ENCODE measurements at regions not wholly inside any gene's neighbourhood (a gene's known extent, or its start where the extent isn't known, plus 50 kb on each side); places are given as distances from the start of the nearest gene placed in this dataset.

DNA sequence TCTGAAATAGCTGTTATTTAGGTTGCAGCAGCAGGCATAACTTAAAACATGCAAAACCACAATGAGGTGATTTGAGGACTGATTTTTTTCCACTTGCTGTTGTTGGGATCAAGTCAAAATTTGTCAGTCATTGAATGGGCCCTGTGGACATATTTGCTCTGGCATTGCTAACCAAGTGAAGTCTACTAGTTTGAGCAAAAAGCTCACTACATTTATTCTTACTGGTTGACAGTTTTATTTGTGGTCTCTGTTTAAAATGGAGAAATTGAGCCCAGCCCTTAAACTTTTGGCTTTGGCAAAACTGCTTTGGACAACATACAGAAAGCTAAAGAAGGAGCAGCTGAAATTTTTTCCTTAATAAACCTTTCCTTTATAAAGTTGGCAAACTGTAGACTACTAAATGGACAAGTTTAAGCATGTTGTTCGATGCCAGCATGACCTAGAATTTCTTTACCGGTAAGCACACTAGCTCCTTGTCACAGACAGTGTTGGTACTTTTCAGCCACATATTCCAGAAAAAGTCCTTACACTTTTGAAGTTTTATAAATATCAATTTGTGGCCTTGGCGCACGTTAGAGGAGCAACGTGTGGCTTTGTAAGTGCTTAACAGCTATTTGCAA lies 234.6 kb downstream of the USP25 start:
- Mint-ChIP-seq H3K27ac (ENCODE audit: unreplicated experiment) (no peak overlapping the region), H3K36me3 (ENCODE audit: low read depth) (no peaks in the 10 kb centered on the region), H3K4me3 (ENCODE audit: unreplicated experiment) (no peak overlapping the region), H3K27me3 (ENCODE audit: low read depth) (no peaks in the 10 kb centered on the region), H3K9me3 (ENCODE audit: low read depth) (peaks cover 2% of the 10 kb centered on the region), H3K4me1 (ENCODE audit: low read depth) (peaks cover 29% of the 10 kb centered on the region)
- TF ChIP-seq, protein P1, sequence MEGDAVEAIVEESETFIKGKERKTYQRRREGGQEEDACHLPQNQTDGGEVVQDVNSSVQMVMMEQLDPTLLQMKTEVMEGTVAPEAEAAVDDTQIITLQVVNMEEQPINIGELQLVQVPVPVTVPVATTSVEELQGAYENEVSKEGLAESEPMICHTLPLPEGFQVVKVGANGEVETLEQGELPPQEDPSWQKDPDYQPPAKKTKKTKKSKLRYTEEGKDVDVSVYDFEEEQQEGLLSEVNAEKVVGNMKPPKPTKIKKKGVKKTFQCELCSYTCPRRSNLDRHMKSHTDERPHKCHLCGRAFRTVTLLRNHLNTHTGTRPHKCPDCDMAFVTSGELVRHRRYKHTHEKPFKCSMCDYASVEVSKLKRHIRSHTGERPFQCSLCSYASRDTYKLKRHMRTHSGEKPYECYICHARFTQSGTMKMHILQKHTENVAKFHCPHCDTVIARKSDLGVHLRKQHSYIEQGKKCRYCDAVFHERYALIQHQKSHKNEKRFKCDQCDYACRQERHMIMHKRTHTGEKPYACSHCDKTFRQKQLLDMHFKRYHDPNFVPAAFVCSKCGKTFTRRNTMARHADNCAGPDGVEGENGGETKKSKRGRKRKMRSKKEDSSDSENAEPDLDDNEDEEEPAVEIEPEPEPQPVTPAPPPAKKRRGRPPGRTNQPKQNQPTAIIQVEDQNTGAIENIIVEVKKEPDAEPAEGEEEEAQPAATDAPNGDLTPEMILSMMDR (IDR thresholded peaks at IDR 0.05): no peak
- no peak for DNase-seq (ENCODE audit: low spot score)

DNA sequence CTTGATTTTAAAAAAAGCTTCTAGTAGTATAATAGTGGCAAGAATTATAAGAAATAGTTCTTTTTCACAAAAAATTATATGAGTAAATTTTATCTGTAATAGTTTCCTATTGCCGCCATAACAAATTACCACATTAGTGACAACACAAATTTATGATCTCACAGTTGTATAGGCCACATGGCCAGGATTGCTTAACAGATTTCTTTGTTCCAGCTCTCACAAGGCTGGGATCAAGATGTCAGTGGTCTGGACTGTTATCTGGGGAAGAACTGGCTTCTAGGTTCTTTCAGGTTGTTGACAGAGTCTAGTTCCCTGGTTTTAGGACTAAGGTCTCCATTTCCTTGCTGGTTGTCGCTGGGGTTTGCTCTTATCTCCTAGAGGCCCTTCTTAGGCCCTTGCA lies 236.4 kb downstream of the USP25 start:
- TF ChIP-seq, protein P1 (IDR thresholded peaks at IDR 0.05): no peak
- no peaks in the 10 kb centered on the region for H3K27me3 Mint-ChIP-seq (ENCODE audit: low read depth)
- peaks cover 25% of the 10 kb centered on the region for H3K4me1 Mint-ChIP-seq (ENCODE audit: low read depth)
- H3K4me3 Mint-ChIP-seq (ENCODE audit: unreplicated experiment): no peak overlapping the region
- H3K36me3 Mint-ChIP-seq (ENCODE audit: low read depth): no peaks in the 10 kb centered on the region
- H3K27ac Mint-ChIP-seq (ENCODE audit: unreplicated experiment): no peak overlapping the region
- no peak for DNase-seq (ENCODE audit: low spot score)
- H3K9me3 Mint-ChIP-seq (ENCODE audit: low read depth): peaks cover 2% of the 10 kb centered on the region

DNA sequence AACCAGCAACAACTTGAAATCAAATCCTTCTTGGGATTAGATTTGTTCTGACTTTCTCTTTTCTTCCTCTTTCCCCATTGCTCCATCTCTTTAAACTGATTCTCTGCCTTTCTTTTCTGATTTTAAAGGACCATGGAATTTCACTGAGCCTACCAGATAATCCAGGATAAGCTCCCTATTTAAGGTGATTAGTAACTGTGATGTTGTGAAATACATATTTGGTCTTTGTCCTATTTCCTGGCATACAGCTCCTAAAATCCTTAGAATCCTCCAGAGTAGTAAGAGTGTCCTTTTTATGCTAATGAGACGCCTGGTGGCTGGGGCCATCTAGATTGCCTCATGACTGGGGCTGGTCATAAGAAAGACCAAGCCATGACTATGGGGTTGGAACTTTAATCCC lies 236.9 kb downstream of the USP25 start:
- H3K27ac Mint-ChIP-seq (ENCODE audit: unreplicated experiment): no peak overlapping the region
- H3K9me3 Mint-ChIP-seq (ENCODE audit: low read depth): peaks cover 2% of the 10 kb centered on the region
- DNase-seq (ENCODE audit: low spot score): no peak
- H3K36me3 Mint-ChIP-seq (ENCODE audit: low read depth): no peaks in the 10 kb centered on the region
- H3K4me3 Mint-ChIP-seq (ENCODE audit: unreplicated experiment): no peak overlapping the region
- H3K4me1 Mint-ChIP-seq (ENCODE audit: low read depth): peaks cover 29% of the 10 kb centered on the region
- TF ChIP-seq, protein P1 (IDR thresholded peaks at IDR 0.05): no peak
- H3K27me3 Mint-ChIP-seq (ENCODE audit: low read depth): no peaks in the 10 kb centered on the region

DNA sequence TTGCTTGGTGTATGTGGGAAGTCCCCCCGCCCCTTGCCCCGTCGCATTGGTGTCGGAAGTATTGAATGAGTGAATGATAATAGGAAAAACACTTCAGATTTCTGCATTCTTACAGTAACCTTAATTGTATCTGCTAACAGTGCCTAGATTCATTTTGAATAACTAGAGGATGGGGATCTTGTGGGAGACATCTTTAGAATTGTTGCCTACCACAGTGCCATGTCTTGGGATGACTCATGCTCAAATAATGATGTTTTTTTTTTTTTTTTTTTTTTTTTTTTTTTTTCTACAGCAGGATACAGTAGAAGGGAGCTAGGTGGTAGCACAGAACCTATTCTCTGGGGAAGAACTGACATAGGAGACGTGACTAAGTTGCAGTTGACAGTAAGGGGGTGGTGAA lies 237.9 kb downstream of the USP25 start:
- TF ChIP-seq, protein P1 (IDR thresholded peaks at IDR 0.05): no peak
- H3K9me3 Mint-ChIP-seq (ENCODE audit: low read depth): peaks cover 2% of the 10 kb centered on the region
- H3K27me3 Mint-ChIP-seq (ENCODE audit: low read depth): no peaks in the 10 kb centered on the region
- H3K4me1 Mint-ChIP-seq (ENCODE audit: low read depth): peaks cover 31% of the 10 kb centered on the region
- H3K36me3 Mint-ChIP-seq (ENCODE audit: low read depth): no peaks in the 10 kb centered on the region
- H3K27ac Mint-ChIP-seq (ENCODE audit: unreplicated experiment): no peak overlapping the region
- DNase-seq (ENCODE audit: low spot score): no peak
- no peak overlapping the region for H3K4me3 Mint-ChIP-seq (ENCODE audit: unreplicated experiment)

DNA sequence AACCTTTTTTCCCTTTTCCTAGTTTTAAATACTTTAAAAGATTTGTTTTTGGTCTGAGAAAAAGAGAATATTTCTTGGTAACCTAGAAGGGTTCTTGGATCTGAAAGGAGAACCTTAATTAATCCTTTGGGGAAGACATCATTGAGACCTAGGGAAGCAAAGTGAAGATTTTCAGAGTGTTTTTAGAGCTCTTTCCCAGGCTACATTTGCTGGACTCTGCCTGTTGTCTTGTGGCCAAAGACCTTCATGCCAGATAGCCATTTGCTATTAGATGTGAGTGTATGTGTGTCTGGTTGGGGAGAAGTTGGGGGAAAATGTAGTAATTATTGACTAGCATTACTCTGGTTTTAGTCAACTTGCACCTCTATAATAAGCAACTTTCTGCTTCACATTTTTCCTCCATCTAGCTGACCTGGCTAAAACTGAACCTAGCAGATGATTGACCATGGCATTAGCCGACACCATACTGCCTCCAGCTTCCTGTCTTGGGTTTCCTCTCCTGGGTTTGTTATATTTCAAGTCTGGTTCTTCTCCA lies 239.1 kb downstream of the USP25 start:
- Mint-ChIP-seq H3K4me3 (ENCODE audit: unreplicated experiment) (no peak overlapping the region), H3K27me3 (ENCODE audit: low read depth) (no peaks in the 10 kb centered on the region), H3K4me1 (ENCODE audit: low read depth) (peaks cover 30% of the 10 kb centered on the region), H3K9me3 (ENCODE audit: low read depth) (peaks cover 2% of the 10 kb centered on the region), H3K27ac (ENCODE audit: unreplicated experiment) (no peak overlapping the region), H3K36me3 (ENCODE audit: low read depth) (no peaks in the 10 kb centered on the region)
- TF ChIP-seq, protein P1 (IDR thresholded peaks at IDR 0.05): no peak
- no peak for DNase-seq (ENCODE audit: low spot score)

All from chondrocyte (in vitro differentiated cells).